HepG2 (cell line): ENCODE measurements at regions not wholly inside any gene's neighbourhood (a gene's known extent, or its start where the extent isn't known, plus 50 kb on each side); places are given as distances from the start of the nearest gene placed in this dataset.

Experiments
- CHD4 ChIP-seq: fragments of 200-600 bp; sonication (generic); IDR thresholded peaks from 2 replicates; pipeline ENCODE4 v1.7.0; 2017; ENCODE audit warnings: mild to moderate bottlenecking, low read length, borderline replicate concordance
- EHMT2 ChIP-seq: fragments of 200-600 bp; sonication (generic); IDR thresholded peaks from 2 replicates; pipeline ENCODE4 v1.7.0; 2017; ENCODE audit warnings: antibody characterized with exemption, low read depth, low read length, borderline replicate concordance
- HMG20B ChIP-seq: conservative IDR thresholded peaks from 2 replicates; pipeline ENCODE4 v1.6.1; 2016; ENCODE audit warnings: missing genetic modification reagents, missing compliant biosample characterization
- HNRNPH1 ChIP-seq: fragments of 200-400 bp; formaldehyde crosslinking; optimal IDR thresholded peaks from 2 replicates; pipeline ENCODE3; 2017; ENCODE audit warnings: mild to moderate bottlenecking, low read depth, low read length
- MED8 ChIP-seq: sonication (generic); formaldehyde crosslinking; IDR thresholded peaks from 2 replicates; pipeline ENCODE4 v1.8.1; 2023; ENCODE audit warnings: mild to moderate bottlenecking, missing genetic modification reagents; ENCODE audit not compliant: insufficient replicate concordance
- NFE2L1 ChIP-seq: sonication (generic); formaldehyde crosslinking; IDR thresholded peaks from 2 replicates; pipeline ENCODE4 v1.4.0; 2020; ENCODE audit warnings: missing genetic modification reagents, mild to moderate bottlenecking, borderline replicate concordance
- NPAS2 ChIP-seq: sonication (generic); formaldehyde crosslinking; IDR thresholded peaks from 2 replicates; pipeline ENCODE4 v1.8.0; 2022; ENCODE audit warnings: mild to moderate bottlenecking, missing genetic modification reagents, borderline replicate concordance
- RXRB ChIP-seq: IDR thresholded peaks from 2 replicates; pipeline ENCODE4 v1.6.1; 2016; ENCODE audit warnings: borderline replicate concordance, missing genetic modification reagents, missing compliant biosample characterization
- THAP11 ChIP-seq: IDR thresholded peaks from 2 replicates; pipeline ENCODE4 v1.6.1; 2016; ENCODE audit warnings: missing biosample characterization, missing genetic modification reagents
- TOE1 ChIP-seq: sonication (generic); formaldehyde crosslinking; IDR thresholded peaks from 2 replicates; pipeline ENCODE4 v1.4.0; 2020; ENCODE audit warnings: mild to moderate bottlenecking, missing genetic modification reagents
- ZNF367 ChIP-seq: sonication (generic); formaldehyde crosslinking; IDR thresholded peaks from 2 replicates; pipeline ENCODE4 v1.4.0; 2020; ENCODE audit warnings: missing genetic modification reagents, borderline replicate concordance
- ZNF547 ChIP-seq: sonication (generic); formaldehyde crosslinking; IDR thresholded peaks from 2 replicates; pipeline ENCODE4 v1.5.1; 2020; ENCODE audit warnings: mild to moderate bottlenecking, missing genetic modification reagents
- ZNF792 ChIP-seq: IDR thresholded peaks from 2 replicates; pipeline ENCODE4 v1.6.1; 2016
- TF ChIP-seq, protein P1 (sequence below): sonication (generic); formaldehyde crosslinking; IDR thresholded peaks from 2 replicates; pipeline ENCODE4 v1.4.0; 2020; ENCODE audit warnings: missing genetic modification reagents
- TF ChIP-seq, protein P2 (sequence below): sonication (generic); formaldehyde crosslinking; IDR thresholded peaks from 2 replicates; pipeline ENCODE4 v1.4.0; 2020; ENCODE audit warnings: missing genetic modification reagents, borderline replicate concordance
- TF ChIP-seq, protein P3 (sequence below): sonication (generic); formaldehyde crosslinking; IDR thresholded peaks from 2 replicates; pipeline ENCODE4 v1.4.0; 2020; ENCODE audit warnings: missing genetic modification reagents, borderline replicate concordance
- TF ChIP-seq, protein P4 (sequence below): fragments of 450-650 bp; IDR thresholded peaks from 2 replicates; pipeline ENCODE4 v1.6.1; 2017
- TF ChIP-seq, protein P5 (sequence below): sonication (generic); formaldehyde crosslinking; IDR thresholded peaks from 2 replicates; pipeline ENCODE4 v1.4.0; 2020; ENCODE audit warnings: low read depth, mild to moderate bottlenecking, missing genetic modification reagents
- TF ChIP-seq, protein P6 (sequence below): sonication (generic); formaldehyde crosslinking; IDR thresholded peaks from 2 replicates; pipeline ENCODE4 v1.4.0; 2020; ENCODE audit warnings: missing genetic modification reagents

DNA sequence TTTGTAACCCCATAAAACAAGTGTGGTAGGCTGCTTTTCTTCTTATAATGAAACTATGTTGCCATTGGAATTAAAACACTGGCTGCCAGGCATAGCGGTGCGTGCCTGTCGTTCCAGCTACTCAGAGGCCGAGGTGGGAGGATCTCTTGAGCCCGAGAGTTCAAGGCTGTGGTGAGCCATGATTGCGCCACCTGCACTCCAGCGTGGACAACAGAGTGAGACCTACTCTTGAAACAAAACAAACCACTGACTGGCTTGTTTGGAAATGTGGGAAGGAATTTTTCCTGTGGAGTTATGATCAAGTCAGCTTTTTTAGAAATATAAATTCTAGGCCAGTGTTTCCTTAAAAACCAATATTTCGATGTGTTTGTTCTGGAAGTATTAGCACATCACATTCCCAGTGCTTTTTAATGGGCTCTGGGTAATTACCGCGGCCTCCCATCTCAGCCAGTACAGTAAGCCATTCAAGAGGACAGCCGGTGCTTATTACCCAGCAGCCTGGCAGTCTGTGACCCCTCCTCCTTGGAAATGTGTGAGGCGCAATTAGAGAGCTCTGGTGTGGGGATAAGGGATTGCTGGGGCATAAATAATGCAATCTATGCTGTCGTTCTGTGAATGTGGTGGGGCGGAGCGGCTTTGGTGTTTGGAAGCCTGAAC is 58.3 kb upstream of the TRAK1 start (continued):
- TF ChIP-seq CHD4 = no peak
- TF ChIP-seq, protein P1, sequence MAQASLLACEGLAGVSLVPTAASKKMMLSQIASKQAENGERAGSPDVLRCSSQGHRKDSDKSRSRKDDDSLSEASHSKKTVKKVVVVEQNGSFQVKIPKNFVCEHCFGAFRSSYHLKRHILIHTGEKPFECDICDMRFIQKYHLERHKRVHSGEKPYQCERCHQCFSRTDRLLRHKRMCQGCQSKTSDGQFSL (CRISPR knock-in tag) = no peak
- no peak for TF ChIP-seq ZNF547 (CRISPR knock-in tag)
- no peak for TF ChIP-seq NPAS2
- TF ChIP-seq, protein P2, sequence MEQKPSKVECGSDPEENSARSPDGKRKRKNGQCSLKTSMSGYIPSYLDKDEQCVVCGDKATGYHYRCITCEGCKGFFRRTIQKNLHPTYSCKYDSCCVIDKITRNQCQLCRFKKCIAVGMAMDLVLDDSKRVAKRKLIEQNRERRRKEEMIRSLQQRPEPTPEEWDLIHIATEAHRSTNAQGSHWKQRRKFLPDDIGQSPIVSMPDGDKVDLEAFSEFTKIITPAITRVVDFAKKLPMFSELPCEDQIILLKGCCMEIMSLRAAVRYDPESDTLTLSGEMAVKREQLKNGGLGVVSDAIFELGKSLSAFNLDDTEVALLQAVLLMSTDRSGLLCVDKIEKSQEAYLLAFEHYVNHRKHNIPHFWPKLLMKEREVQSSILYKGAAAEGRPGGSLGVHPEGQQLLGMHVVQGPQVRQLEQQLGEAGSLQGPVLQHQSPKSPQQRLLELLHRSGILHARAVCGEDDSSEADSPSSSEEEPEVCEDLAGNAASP (CRISPR knock-in tag) = peak; percentile 87; the same call in 1 of the 2 replicates
- TF ChIP-seq, protein P3, sequence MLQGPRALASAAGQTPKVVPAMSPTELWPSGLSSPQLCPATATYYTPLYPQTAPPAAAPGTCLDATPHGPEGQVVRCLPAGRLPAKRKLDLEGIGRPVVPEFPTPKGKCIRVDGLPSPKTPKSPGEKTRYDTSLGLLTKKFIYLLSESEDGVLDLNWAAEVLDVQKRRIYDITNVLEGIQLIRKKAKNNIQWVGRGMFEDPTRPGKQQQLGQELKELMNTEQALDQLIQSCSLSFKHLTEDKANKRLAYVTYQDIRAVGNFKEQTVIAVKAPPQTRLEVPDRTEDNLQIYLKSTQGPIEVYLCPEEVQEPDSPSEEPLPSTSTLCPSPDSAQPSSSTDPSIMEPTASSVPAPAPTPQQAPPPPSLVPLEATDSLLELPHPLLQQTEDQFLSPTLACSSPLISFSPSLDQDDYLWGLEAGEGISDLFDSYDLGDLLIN = no peak
- TF ChIP-seq, protein P4, sequence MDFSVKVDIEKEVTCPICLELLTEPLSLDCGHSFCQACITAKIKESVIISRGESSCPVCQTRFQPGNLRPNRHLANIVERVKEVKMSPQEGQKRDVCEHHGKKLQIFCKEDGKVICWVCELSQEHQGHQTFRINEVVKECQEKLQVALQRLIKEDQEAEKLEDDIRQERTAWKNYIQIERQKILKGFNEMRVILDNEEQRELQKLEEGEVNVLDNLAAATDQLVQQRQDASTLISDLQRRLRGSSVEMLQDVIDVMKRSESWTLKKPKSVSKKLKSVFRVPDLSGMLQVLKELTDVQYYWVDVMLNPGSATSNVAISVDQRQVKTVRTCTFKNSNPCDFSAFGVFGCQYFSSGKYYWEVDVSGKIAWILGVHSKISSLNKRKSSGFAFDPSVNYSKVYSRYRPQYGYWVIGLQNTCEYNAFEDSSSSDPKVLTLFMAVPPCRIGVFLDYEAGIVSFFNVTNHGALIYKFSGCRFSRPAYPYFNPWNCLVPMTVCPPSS = no peak
- TF ChIP-seq, protein P5, sequence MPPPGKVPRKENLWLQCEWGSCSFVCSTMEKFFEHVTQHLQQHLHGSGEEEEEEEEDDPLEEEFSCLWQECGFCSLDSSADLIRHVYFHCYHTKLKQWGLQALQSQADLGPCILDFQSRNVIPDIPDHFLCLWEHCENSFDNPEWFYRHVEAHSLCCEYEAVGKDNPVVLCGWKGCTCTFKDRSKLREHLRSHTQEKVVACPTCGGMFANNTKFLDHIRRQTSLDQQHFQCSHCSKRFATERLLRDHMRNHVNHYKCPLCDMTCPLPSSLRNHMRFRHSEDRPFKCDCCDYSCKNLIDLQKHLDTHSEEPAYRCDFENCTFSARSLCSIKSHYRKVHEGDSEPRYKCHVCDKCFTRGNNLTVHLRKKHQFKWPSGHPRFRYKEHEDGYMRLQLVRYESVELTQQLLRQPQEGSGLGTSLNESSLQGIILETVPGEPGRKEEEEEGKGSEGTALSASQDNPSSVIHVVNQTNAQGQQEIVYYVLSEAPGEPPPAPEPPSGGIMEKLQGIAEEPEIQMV (CRISPR knock-in tag) = no peak
- TF ChIP-seq MED8 (CRISPR knock-in tag) = peak; percentile 21
- no peak for TF ChIP-seq ZNF367
- TF ChIP-seq, protein P6, sequence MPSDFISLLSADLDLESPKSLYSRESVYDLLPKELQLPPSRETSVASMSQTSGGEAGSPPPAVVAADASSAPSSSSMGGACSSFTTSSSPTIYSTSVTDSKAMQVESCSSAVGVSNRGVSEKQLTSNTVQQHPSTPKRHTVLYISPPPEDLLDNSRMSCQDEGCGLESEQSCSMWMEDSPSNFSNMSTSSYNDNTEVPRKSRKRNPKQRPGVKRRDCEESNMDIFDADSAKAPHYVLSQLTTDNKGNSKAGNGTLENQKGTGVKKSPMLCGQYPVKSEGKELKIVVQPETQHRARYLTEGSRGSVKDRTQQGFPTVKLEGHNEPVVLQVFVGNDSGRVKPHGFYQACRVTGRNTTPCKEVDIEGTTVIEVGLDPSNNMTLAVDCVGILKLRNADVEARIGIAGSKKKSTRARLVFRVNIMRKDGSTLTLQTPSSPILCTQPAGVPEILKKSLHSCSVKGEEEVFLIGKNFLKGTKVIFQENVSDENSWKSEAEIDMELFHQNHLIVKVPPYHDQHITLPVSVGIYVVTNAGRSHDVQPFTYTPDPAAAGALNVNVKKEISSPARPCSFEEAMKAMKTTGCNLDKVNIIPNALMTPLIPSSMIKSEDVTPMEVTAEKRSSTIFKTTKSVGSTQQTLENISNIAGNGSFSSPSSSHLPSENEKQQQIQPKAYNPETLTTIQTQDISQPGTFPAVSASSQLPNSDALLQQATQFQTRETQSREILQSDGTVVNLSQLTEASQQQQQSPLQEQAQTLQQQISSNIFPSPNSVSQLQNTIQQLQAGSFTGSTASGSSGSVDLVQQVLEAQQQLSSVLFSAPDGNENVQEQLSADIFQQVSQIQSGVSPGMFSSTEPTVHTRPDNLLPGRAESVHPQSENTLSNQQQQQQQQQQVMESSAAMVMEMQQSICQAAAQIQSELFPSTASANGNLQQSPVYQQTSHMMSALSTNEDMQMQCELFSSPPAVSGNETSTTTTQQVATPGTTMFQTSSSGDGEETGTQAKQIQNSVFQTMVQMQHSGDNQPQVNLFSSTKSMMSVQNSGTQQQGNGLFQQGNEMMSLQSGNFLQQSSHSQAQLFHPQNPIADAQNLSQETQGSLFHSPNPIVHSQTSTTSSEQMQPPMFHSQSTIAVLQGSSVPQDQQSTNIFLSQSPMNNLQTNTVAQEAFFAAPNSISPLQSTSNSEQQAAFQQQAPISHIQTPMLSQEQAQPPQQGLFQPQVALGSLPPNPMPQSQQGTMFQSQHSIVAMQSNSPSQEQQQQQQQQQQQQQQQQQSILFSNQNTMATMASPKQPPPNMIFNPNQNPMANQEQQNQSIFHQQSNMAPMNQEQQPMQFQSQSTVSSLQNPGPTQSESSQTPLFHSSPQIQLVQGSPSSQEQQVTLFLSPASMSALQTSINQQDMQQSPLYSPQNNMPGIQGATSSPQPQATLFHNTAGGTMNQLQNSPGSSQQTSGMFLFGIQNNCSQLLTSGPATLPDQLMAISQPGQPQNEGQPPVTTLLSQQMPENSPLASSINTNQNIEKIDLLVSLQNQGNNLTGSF = no peak
- no peak for TF ChIP-seq EHMT2
- TF ChIP-seq ZNF792 (CRISPR knock-in tag) = peak; percentile 79; the same call in 1 of the 2 replicates
- TF ChIP-seq THAP11 (CRISPR knock-in tag) = peak; percentile 69
- TF ChIP-seq HNRNPH1 = no peak
- peak; percentile 89 for TF ChIP-seq RXRB (CRISPR knock-in tag)
- TF ChIP-seq TOE1 (CRISPR knock-in tag) = no peak
- peak; percentile 83 for TF ChIP-seq HMG20B
- no peak for TF ChIP-seq NFE2L1 (CRISPR knock-in tag)
